HAP-1 (cell line): ENCODE measurements at regions not wholly inside any gene's neighbourhood (a gene's known extent, or its start where the extent isn't known, plus 50 kb on each side); places are given as distances from the start of the nearest gene placed in this dataset.

Experiments used
- DNase-seq, 2 experiments: peaks; one replicate each; pipeline ENCODE4 v3.0.0-alpha.2; 2016 to 2020; ENCODE audit warnings: low spot score in 2 of 2
- H3K27me3 ChIP-seq: fragments of 250-450 bp; sonication (Bioruptor Pico); 2 replicates; pipeline ENCODE4 v1.5.1; 2020; ENCODE audit warnings: low read depth, mild to moderate bottlenecking, moderate library complexity
- H3K36me3 ChIP-seq: fragments of 250-450 bp; sonication (Bioruptor Pico); replicated peaks from 2 replicates; pipeline ENCODE4 v1.5.1; 2020; ENCODE audit warnings: mild to moderate bottlenecking
- H3K4me1 ChIP-seq: fragments of 250-450 bp; sonication (Bioruptor Pico); 2 replicates; pipeline ENCODE4 v1.5.1; 2020; ENCODE audit warnings: mild to moderate bottlenecking
- H3K4me3 ChIP-seq: fragments of 250-450 bp; sonication (Bioruptor Pico); 2 replicates; pipeline ENCODE4 v1.5.1; 2020; ENCODE audit warnings: mild to moderate bottlenecking, moderate library complexity
- H3K9me3 ChIP-seq: fragments of 250-450 bp; sonication (Bioruptor Pico); 2 replicates; pipeline ENCODE4 v1.5.1; 2020; ENCODE audit warnings: mild to moderate bottlenecking, moderate library complexity
- in situ Hi-C: fragments of 300-500 bp; cut with MboI; formaldehyde crosslinking; loops from 3 replicates; pipeline ENCODE4 v1.14.3; 2020; ENCODE audit warnings: low sequenced_read_pairs, inconsistent platforms, mixed read lengths

- in situ Hi-C loops = no loop called here
Measured at GRCh38 chr17:53680745-53681144, 142.0 kb upstream of the KIF2B start.

GRCh38 chr17:53668854-53669253 is 153.9 kb upstream of the KIF2B start:
- H3K36me3 ChIP-seq = no peaks in the 10 kb centered on the region
- DNase-seq = no peak

More at GRCh38 chr17:53680745-53681144, 142.0 kb upstream of the KIF2B start:
- no peak for DNase-seq
- Histone ChIP-seq H3K4me1 (no peaks in the 10 kb centered on the region), H3K4me3 (no peak overlapping the region), H3K27me3 (no peaks in the 10 kb centered on the region), H3K9me3 (no peaks in the 10 kb centered on the region), H3K36me3 (no peaks in the 10 kb centered on the region)

GRCh38 chr17:53662608-53663007 is 160.1 kb upstream of the KIF2B start:
- H3K4me3 ChIP-seq = no peak overlapping the region
- DNase-seq = peak in 1 of 2 experiments; percentile 8
- no peaks in the 10 kb centered on the region for H3K9me3 ChIP-seq
- in situ Hi-C loops = no loop called here
- H3K36me3 ChIP-seq = no peaks in the 10 kb centered on the region
- peaks cover 10% of the 10 kb centered on the region for H3K4me1 ChIP-seq
- H3K27me3 ChIP-seq = no peaks in the 10 kb centered on the region

More at GRCh38 chr17:53668854-53669253, 153.9 kb upstream of the KIF2B start:
- in situ Hi-C loops = no loop called here
- H3K9me3 ChIP-seq = no peaks in the 10 kb centered on the region
- H3K27me3 ChIP-seq = no peaks in the 10 kb centered on the region
- H3K4me3 ChIP-seq = no peak overlapping the region
- 0 out of 2 replicates have a peak, but pooled peaks cover 1% of the 10 kb centered on the region for H3K4me1 ChIP-seq

GRCh38 chr17:53659181-53659580 is 163.5 kb upstream of the KIF2B start:
- no peak overlapping the region for H3K4me3 ChIP-seq
- in situ Hi-C loops = no loop called here
- H3K36me3 ChIP-seq = no peaks in the 10 kb centered on the region
- no peaks in the 10 kb centered on the region for H3K9me3 ChIP-seq
- no peaks in the 10 kb centered on the region for H3K27me3 ChIP-seq
- H3K4me1 ChIP-seq = peaks cover 10% of the 10 kb centered on the region
- DNase-seq = no peak

GRCh38 chr17:53655591-53655990 is 167.1 kb upstream of the KIF2B start:
- DNase-seq = no peak
- no peak overlapping the region for H3K4me3 ChIP-seq
- no peaks in the 10 kb centered on the region for H3K36me3 ChIP-seq
- in situ Hi-C loops = no loop called here
- H3K4me1 ChIP-seq = peaks cover 2% of the 10 kb centered on the region; the same call in 1 of the 2 replicates
- H3K9me3 ChIP-seq = no peaks in the 10 kb centered on the region
- no peaks in the 10 kb centered on the region for H3K27me3 ChIP-seq

- peak in 1 of 2 experiments; percentile 51 for DNase-seq
- no peaks in the 10 kb centered on the region for H3K9me3 ChIP-seq
- H3K27me3 ChIP-seq = no peaks in the 10 kb centered on the region
- in situ Hi-C loops = no loop called here
- no peak overlapping the region for H3K4me3 ChIP-seq
- no peaks in the 10 kb centered on the region for H3K36me3 ChIP-seq
- H3K4me1 ChIP-seq = peaks cover 11% of the 10 kb centered on the region
Measured at GRCh38 chr17:53649201-53649600, 173.5 kb upstream of the KIF2B start.

- no peak overlapping the region for H3K4me3 ChIP-seq
- no peaks in the 10 kb centered on the region for H3K27me3 ChIP-seq
- H3K4me1 ChIP-seq = peaks cover 11% of the 10 kb centered on the region
- H3K9me3 ChIP-seq = no peaks in the 10 kb centered on the region
- H3K36me3 ChIP-seq = no peaks in the 10 kb centered on the region
- DNase-seq = no peak
- in situ Hi-C loops = no loop called here
Measured at GRCh38 chr17:53646835-53647234, 175.9 kb upstream of the KIF2B start.

GRCh38 chr17:53640808-53641207 is 181.9 kb upstream of the KIF2B start:
- no peaks in the 10 kb centered on the region for H3K36me3 ChIP-seq
- H3K4me1 ChIP-seq = no peaks in the 10 kb centered on the region
- no peak for DNase-seq
- no peaks in the 10 kb centered on the region for H3K27me3 ChIP-seq
- H3K9me3 ChIP-seq = no peaks in the 10 kb centered on the region
- in situ Hi-C loops = no loop called here
- H3K4me3 ChIP-seq = no peak overlapping the region

- peaks cover 3% of the 10 kb centered on the region; the same call in 1 of the 2 replicates for H3K4me1 ChIP-seq
- in situ Hi-C loops = no loop called here
- H3K36me3 ChIP-seq = no peaks in the 10 kb centered on the region
- no peak overlapping the region for H3K4me3 ChIP-seq
- DNase-seq = no peak
- no peaks in the 10 kb centered on the region for H3K27me3 ChIP-seq
- H3K9me3 ChIP-seq = no peaks in the 10 kb centered on the region
Measured at GRCh38 chr17:53635444-53635843, 187.3 kb upstream of the KIF2B start.

- DNase-seq = no peak
- in situ Hi-C loops = no loop called here
- Histone ChIP-seq H3K4me1 (peaks cover 4% of the 10 kb centered on the region; the same call in 1 of the 2 replicates), H3K4me3 (no peak overlapping the region), H3K9me3 (no peaks in the 10 kb centered on the region), H3K27me3 (no peaks in the 10 kb centered on the region), H3K36me3 (no peaks in the 10 kb centered on the region)
Measured at GRCh38 chr17:53633856-53634255, 188.9 kb upstream of the KIF2B start.

- no peak for DNase-seq
- H3K4me1 ChIP-seq = peaks cover 20% of the 10 kb centered on the region
- no peaks in the 10 kb centered on the region for H3K27me3 ChIP-seq
- H3K9me3 ChIP-seq = no peaks in the 10 kb centered on the region
- in situ Hi-C loops = no loop called here
- no peaks in the 10 kb centered on the region for H3K36me3 ChIP-seq
- H3K4me3 ChIP-seq = no peak overlapping the region
Measured at GRCh38 chr17:53631486-53631885, 191.2 kb upstream of the KIF2B start.

GRCh38 chr17:53630638-53631037 is 192.1 kb upstream of the KIF2B start:
- H3K4me3 ChIP-seq = no peak overlapping the region
- peaks cover 26% of the 10 kb centered on the region for H3K4me1 ChIP-seq
- no peaks in the 10 kb centered on the region for H3K36me3 ChIP-seq
- in situ Hi-C loops = no loop called here
- no peak for DNase-seq
- H3K9me3 ChIP-seq = no peaks in the 10 kb centered on the region
- H3K27me3 ChIP-seq = no peaks in the 10 kb centered on the region

GRCh38 chr17:53630115-53630514 is 192.6 kb upstream of the KIF2B start:
- Histone ChIP-seq H3K4me1 (peaks cover 26% of the 10 kb centered on the region), H3K4me3 (no peak overlapping the region), H3K36me3 (no peaks in the 10 kb centered on the region), H3K9me3 (no peaks in the 10 kb centered on the region), H3K27me3 (no peaks in the 10 kb centered on the region)
- no peak for DNase-seq
- in situ Hi-C loops = no loop called here

- Histone ChIP-seq H3K9me3 (no peaks in the 10 kb centered on the region), H3K4me3 (no peak overlapping the region), H3K36me3 (no peaks in the 10 kb centered on the region), H3K4me1 (peaks cover 26% of the 10 kb centered on the region), H3K27me3 (no peaks in the 10 kb centered on the region)
- no peak for DNase-seq
- in situ Hi-C loops = no loop called here
Measured at GRCh38 chr17:53629188-53629587, 193.5 kb upstream of the KIF2B start.

GRCh38 chr17:53628011-53628410 is 194.7 kb upstream of the KIF2B start:
- Histone ChIP-seq H3K4me3 (no peak overlapping the region), H3K4me1 (peaks cover 26% of the 10 kb centered on the region), H3K36me3 (no peaks in the 10 kb centered on the region), H3K9me3 (no peaks in the 10 kb centered on the region), H3K27me3 (no peaks in the 10 kb centered on the region)
- no peak for DNase-seq
- in situ Hi-C loops = no loop called here
